ENCODE measurements at regions not wholly inside any gene's neighbourhood (a gene's known extent, or its start where the extent isn't known, plus 50 kb on each side); places are given as distances from the start of the nearest gene placed in this dataset.

DNA sequence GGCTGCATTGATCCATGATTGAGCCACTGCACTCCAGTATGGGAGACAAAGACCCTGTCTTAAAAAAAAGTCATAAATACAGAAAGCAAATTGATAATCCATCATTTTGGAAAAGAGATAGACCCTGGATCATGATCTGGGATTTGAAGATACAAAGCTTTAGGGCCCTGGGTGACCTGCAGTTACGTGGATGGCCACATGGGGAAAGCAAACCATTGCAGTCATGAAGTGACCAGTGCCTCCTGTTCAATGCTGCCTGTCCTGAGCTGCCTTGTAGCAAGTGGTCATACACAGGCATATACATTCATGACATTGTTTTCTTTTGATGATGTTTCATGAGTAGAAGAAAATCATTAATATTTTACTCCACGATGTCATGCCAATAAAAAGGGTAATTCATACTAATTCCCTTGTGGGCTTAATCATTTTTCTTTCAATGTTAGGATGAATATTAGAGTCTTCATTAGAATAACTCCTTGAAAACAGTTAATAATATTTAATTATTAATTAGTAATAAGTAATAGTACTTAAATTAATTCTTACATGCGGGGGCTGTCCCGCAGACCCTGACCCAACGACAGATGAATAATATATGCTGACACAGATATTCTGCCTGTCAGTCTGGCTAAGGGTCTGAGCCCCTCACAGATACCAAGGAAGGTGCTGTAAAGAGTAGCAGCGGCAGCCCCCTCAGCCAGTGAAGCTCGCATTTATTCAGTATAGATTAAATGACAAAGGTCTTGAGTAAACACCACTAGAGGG is 109.0 kb upstream of the UNC13C start:
- no peaks in the 10 kb centered on the region for H4K20me1 ChIP-seq (ENCODE audit: insufficient read depth)
- H3K27ac ChIP-seq (ENCODE audit: low read depth in 2 of 2, low read length in 1 of 2), result no peak overlapping the region
- H3K9me2 ChIP-seq, result no peaks in the 10 kb centered on the region
- no peaks in the 10 kb centered on the region for H3K27me3 ChIP-seq (ENCODE audit: insufficient read depth)
- H2AFZ ChIP-seq (ENCODE audit: low read depth), result no peak overlapping the region
- CTCF ChIA-PET, result interaction anchor here (1.0 to 1.5 kb wide), 5 partner anchors 11 to 87 kb away, joined by 3 to 6 read pairs (median 5); no protein-coding TSS in a partner anchor
- no peaks in the 10 kb centered on the region for H3F3A ChIP-seq (replicated peaks; ENCODE audit: insufficient read depth)
- no peaks in the 10 kb centered on the region for H3K4me1 ChIP-seq (ENCODE audit: control insufficient read depth in 1 of 2, insufficient read depth in 2 of 2, low read depth in 1 of 2, low read length in 1 of 2)
- TF ChIP-seq EZH2phosphoT487 (IDR thresholded peaks at IDR 0.05; ENCODE audit: borderline replicate concordance, low read depth) (no peak), TCF12 (IDR thresholded peaks at IDR 0.05) (no peak), MEF2A (IDR thresholded peaks at IDR 0.05; ENCODE audit: borderline replicate concordance, low read depth) (no peak), TAF1 (IDR thresholded peaks at IDR 0.05; ENCODE audit: borderline replicate concordance, low read depth, low read length) (no peak), YY1 (IDR thresholded peaks at IDR 0.05; ENCODE audit: low read depth) (no peak), RAD21 (IDR thresholded peaks at IDR 0.05; ENCODE audit: low read length) (0 out of 2 replicates have a peak, but pooled peaks have one; percentile 4), CHD2 (IDR thresholded peaks at IDR 0.05; ENCODE audit: low read length, partially characterized antibody) (no peak), JUND (IDR thresholded peaks at IDR 0.05) (no peak)
- TF ChIP-seq, protein P1, sequence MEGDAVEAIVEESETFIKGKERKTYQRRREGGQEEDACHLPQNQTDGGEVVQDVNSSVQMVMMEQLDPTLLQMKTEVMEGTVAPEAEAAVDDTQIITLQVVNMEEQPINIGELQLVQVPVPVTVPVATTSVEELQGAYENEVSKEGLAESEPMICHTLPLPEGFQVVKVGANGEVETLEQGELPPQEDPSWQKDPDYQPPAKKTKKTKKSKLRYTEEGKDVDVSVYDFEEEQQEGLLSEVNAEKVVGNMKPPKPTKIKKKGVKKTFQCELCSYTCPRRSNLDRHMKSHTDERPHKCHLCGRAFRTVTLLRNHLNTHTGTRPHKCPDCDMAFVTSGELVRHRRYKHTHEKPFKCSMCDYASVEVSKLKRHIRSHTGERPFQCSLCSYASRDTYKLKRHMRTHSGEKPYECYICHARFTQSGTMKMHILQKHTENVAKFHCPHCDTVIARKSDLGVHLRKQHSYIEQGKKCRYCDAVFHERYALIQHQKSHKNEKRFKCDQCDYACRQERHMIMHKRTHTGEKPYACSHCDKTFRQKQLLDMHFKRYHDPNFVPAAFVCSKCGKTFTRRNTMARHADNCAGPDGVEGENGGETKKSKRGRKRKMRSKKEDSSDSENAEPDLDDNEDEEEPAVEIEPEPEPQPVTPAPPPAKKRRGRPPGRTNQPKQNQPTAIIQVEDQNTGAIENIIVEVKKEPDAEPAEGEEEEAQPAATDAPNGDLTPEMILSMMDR (IDR thresholded peaks at IDR 0.05), result peak; percentile 23
- TF ChIP-seq, protein P2, sequence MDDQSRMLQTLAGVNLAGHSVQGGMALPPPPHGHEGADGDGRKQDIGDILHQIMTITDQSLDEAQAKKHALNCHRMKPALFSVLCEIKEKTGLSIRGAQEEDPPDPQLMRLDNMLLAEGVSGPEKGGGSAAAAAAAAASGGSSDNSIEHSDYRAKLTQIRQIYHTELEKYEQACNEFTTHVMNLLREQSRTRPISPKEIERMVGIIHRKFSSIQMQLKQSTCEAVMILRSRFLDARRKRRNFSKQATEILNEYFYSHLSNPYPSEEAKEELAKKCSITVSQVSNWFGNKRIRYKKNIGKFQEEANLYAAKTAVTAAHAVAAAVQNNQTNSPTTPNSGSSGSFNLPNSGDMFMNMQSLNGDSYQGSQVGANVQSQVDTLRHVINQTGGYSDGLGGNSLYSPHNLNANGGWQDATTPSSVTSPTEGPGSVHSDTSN (IDR thresholded peaks at IDR 0.05), result no peak
- peaks cover 4% of the 10 kb centered on the region; the same call in 1 of the 2 replicates for H3K9me3 ChIP-seq
- H3K4me3 ChIP-seq (ENCODE audit: low read depth in 2 of 2, low read length in 1 of 2), result no peak overlapping the region
- POLR2A ChIA-PET, result no interaction called here
- DNase-seq, result peak; percentile 10
- WGBS (ENCODE audit: low lambda C conversion rate), result 49% methylated on average over 7 of the region's 7 CpGs
- H3K9ac ChIP-seq, result no peak overlapping the region
- H3K79me2 ChIP-seq (ENCODE audit: insufficient read depth), result no peaks in the 10 kb centered on the region
- H3K36me3 ChIP-seq (replicated peaks in 1 of 2; ENCODE audit: control insufficient read depth in 1 of 2, insufficient read depth in 2 of 2, low read length in 1 of 2), result no peaks in the 10 kb centered on the region
- H3K4me2 ChIP-seq, result no peak overlapping the region

GRCh38 chr15:53862386-53862785 is 102.9 kb upstream of the WDR72 start:
- peaks cover 4% of the 10 kb centered on the region; the same call in 1 of the 2 replicates for H3K9me3 ChIP-seq
- H3K9ac ChIP-seq, result no peak overlapping the region
- DNase-seq, result no peak
- no peaks in the 10 kb centered on the region for H3K79me2 ChIP-seq (ENCODE audit: insufficient read depth)
- H4K20me1 ChIP-seq (ENCODE audit: insufficient read depth), result no peaks in the 10 kb centered on the region
- no peaks in the 10 kb centered on the region for H3F3A ChIP-seq (replicated peaks; ENCODE audit: insufficient read depth)
- POLR2A ChIA-PET, result no interaction called here
- no peaks in the 10 kb centered on the region; a peak in 1 of 4 replicates for H3K4me1 ChIP-seq (ENCODE audit: control insufficient read depth in 1 of 2, insufficient read depth in 2 of 2, low read depth in 1 of 2, low read length in 1 of 2)
- no peak overlapping the region for H3K27ac ChIP-seq (ENCODE audit: low read depth in 2 of 2, low read length in 1 of 2)
- H3K36me3 ChIP-seq (replicated peaks in 1 of 2; ENCODE audit: control insufficient read depth in 1 of 2, insufficient read depth in 2 of 2, low read length in 1 of 2), result no peaks in the 10 kb centered on the region
- TF ChIP-seq RFX5 (IDR thresholded peaks at IDR 0.05; ENCODE audit: low read length) (no peak), YY1 (IDR thresholded peaks at IDR 0.05; ENCODE audit: low read depth) (no peak), TAF1 (IDR thresholded peaks at IDR 0.05; ENCODE audit: borderline replicate concordance, low read depth, low read length) (no peak), SIN3A (IDR thresholded peaks at IDR 0.05; ENCODE audit: borderline replicate concordance, low read depth, low read length) (no peak)
- no peak overlapping the region for H3K4me2 ChIP-seq
- 24% methylated on average over 3 of the region's 3 CpGs for WGBS (ENCODE audit: low lambda C conversion rate)
- H2AFZ ChIP-seq (ENCODE audit: low read depth), result no peak overlapping the region
- H3K9me2 ChIP-seq, result no peaks in the 10 kb centered on the region
- no peak overlapping the region for H3K4me3 ChIP-seq (ENCODE audit: low read depth in 2 of 2, low read length in 1 of 2)
- CTCF ChIA-PET, result no interaction called here
- H3K27me3 ChIP-seq (ENCODE audit: insufficient read depth), result no peaks in the 10 kb centered on the region

Measured in SK-N-SH (cell line).